Right lobe of liver (tissue), 6 donors: ENCODE measurements at regions not wholly inside any gene's neighbourhood (a gene's known extent, or its start where the extent isn't known, plus 50 kb on each side); places are given as distances from the start of the nearest gene placed in this dataset.
A peak's percentile ranks its signal among the peaks of the same experiment; 100 is the strongest.

Experiments
- ATAC-seq, 4 donors: fragments of 200-7000 bp; cut with Tn5 transposase; one replicate each; pipeline ENCODE4 v1.9.1; 2020; ENCODE audit warnings: mild to moderate bottlenecking in 4 of 4, moderate library complexity in 4 of 4
- DNase-seq, 3 donors: peaks; one replicate each; pipeline ENCODE4 v3.0.0-alpha.2; 2020
- H3K27ac ChIP-seq, 3 donors: fragments of 200-600 bp; one replicate each; pipeline ENCODE4 v1.8.0; 2022
- H3K27me3 ChIP-seq, 2 donors: fragments of 200-600 bp; one replicate each; pipeline ENCODE4 v1.8.0; 2022
- H3K36me3 ChIP-seq, 4 donors: fragments of 200-600 bp; sonication (generic) in 1 of 4; one replicate each; pipeline versions ENCODE4 v1.5.1 to v1.8.0; 2017 to 2022; ENCODE audit warnings: control low read depth in 1 of 4
- H3K4me1 ChIP-seq, 4 donors: fragments of 200-600 bp; sonication (generic) in 1 of 4; one replicate each; pipeline versions ENCODE4 v1.5.1 to v1.8.0; 2017 to 2022; ENCODE audit warnings: control low read depth in 1 of 4
- H3K4me3 ChIP-seq, 3 donors: fragments of 200-600 bp; one replicate each; pipeline ENCODE4 v1.8.0; 2022
- H3K9me3 ChIP-seq, 4 donors: fragments of 200-600 bp; sonication (generic) in 1 of 4; one replicate each; pipeline versions ENCODE4 v1.5.1 to v1.8.0; 2017 to 2022; ENCODE audit warnings: control low read depth in 1 of 4
- CTCF ChIP-seq, 4 donors: fragments of 200-600 bp in 3 of 4; fragments of 450-650 bp in 1 of 4; IDR thresholded peaks; one replicate each; pipeline versions ENCODE4 v1.5.1 to v1.8.0; 2016 to 2022; ENCODE audit warnings: antibody characterized with exemption in 4 of 4, mild to moderate bottlenecking in 2 of 4
- POLR2A ChIP-seq: fragments of 450-650 bp; IDR thresholded peaks from one replicate; pipeline ENCODE4 v1.6.1; 2017; ENCODE audit warnings: antibody characterized with exemption, mild to moderate bottlenecking
- WGBS: methylation state at CpG from one replicate; pipeline ENCODE4 v1.1.6; 2018; ENCODE audit warnings: low coverage, low lambda C conversion rate; ENCODE audit not compliant: insufficient coverage; ENCODE audit errors: missing lambda C conversion rate; 5-methylcytosine and 5-hydroxymethylcytosine counted together
- intact Hi-C, 2 donors: fragments of 100-400 bp; cut with DNase I; formaldehyde crosslinking; loops; one replicate each; pipeline versions ENCODE4 v1.11.2 to v1.14.1; 2022
- donor health status: DM: no; HTN: yes; CAD: no.
- donor health status: DM: no; HTN: no; CAD: no.
- donor health status: DM: no; HTN: no; CAD: no.
- donor health status: DM: no; HTN: yes; CAD: no.
- donor health status: DM: no; HTN: yes; CAD: no.

- Histone ChIP-seq H3K27ac (no peak overlapping the region), H3K4me3 (no peak overlapping the region), H3K9me3 (no peaks in the 10 kb centered on the region), H3K4me1 (no peaks in the 10 kb centered on the region), H3K36me3 (no peaks in the 10 kb centered on the region), H3K27me3 (no peaks in the 10 kb centered on the region)
- TF ChIP-seq POLR2A: no peak
- no peak for TF ChIP-seq CTCF (IDR thresholded peaks at IDR 0.05)
- ATAC-seq: no peak
- DNase-seq: peak in 1 of 3 donors; percentile 28
- intact Hi-C loops: no loop called here
- 80% methylated on average over 10 of the region's 10 CpGs for WGBS
Measured at GRCh38 chr20:40896814-40897700, 131.6 kb upstream of the TOP1 start.

GRCh38 chr20:40899344-40899743 is 129.3 kb upstream of the TOP1 start:
- no peak for ATAC-seq

GRCh38 chr20:40900666-40901215 is 127.9 kb upstream of the TOP1 start:
- WGBS: 92% methylated on average over 2 of the region's 2 CpGs
- Histone ChIP-seq H3K9me3 (no peaks in the 10 kb centered on the region), H3K27ac (no peak overlapping the region), H3K36me3 (no peaks in the 10 kb centered on the region), H3K4me3 (no peak overlapping the region), H3K27me3 (no peaks in the 10 kb centered on the region), H3K4me1 (no peaks in the 10 kb centered on the region)
- ATAC-seq (no peak), DNase-seq (no peak)
- TF ChIP-seq CTCF (IDR thresholded peaks at IDR 0.05): no peak
- TF ChIP-seq POLR2A: no peak
- intact Hi-C loops: no loop called here

More at GRCh38 chr20:40899344-40899743, 129.3 kb upstream of the TOP1 start:
- Histone ChIP-seq H3K9me3 (no peaks in the 10 kb centered on the region), H3K4me3 (no peak overlapping the region), H3K27ac (no peak overlapping the region), H3K4me1 (no peaks in the 10 kb centered on the region), H3K36me3 (no peaks in the 10 kb centered on the region), H3K27me3 (no peaks in the 10 kb centered on the region)
- intact Hi-C loops: no loop called here
- DNase-seq: no peak
- 52% methylated on average over 2 of the region's 2 CpGs for WGBS
- TF ChIP-seq CTCF (IDR thresholded peaks at IDR 0.05) (no peak), POLR2A (no peak)

GRCh38 chr20:40902661-40903060 is 126.0 kb upstream of the TOP1 start:
- WGBS: 56% methylated on average over 1 of the region's 1 CpG
- ATAC-seq: no peak
- no peaks in the 10 kb centered on the region for H3K4me1 ChIP-seq
- intact Hi-C loops: no loop called here
- no peak overlapping the region for H3K4me3 ChIP-seq
- no peaks in the 10 kb centered on the region for H3K27me3 ChIP-seq
- TF ChIP-seq CTCF (IDR thresholded peaks at IDR 0.05) (no peak), POLR2A (no peak)
- H3K9me3 ChIP-seq: no peaks in the 10 kb centered on the region
- H3K27ac ChIP-seq: no peak overlapping the region
- H3K36me3 ChIP-seq: no peaks in the 10 kb centered on the region
- DNase-seq: no peak
